ENCODE measurements at regions not wholly inside any gene's neighbourhood (a gene's known extent, or its start where the extent isn't known, plus 50 kb on each side); places are given as distances from the start of the nearest gene placed in this dataset.
"Not testable (repeated sequence)": the region's sequence is repeated elsewhere in the genome, so short reads cannot be mapped to it uniquely, and the experiment has no call there.

DNA sequence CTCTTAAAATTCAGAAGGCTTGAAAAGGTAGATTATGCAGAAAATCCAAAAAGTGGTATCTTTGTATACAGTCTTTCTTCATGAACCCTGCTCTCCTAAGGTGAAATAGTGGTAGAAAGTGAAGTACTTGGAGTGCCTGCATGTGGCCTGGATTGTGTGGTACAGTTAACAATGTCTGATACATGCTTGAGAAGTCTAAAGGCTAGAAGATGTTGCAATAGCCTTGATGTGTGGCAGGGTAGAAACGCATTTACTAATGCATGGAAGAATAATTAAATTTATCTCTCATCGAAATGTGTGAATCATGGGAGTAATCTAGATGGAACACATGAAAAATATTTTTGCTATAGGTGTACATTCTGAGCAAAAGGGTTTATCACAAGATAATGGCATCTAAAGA lies 1632.3 kb upstream of the B3GALT2 start:
- no peak for DNase-seq (ENCODE audit: low read depth in 1 of 2, low spot score in 2 of 2)
- no peaks in the 10 kb centered on the region for H3K27me3 ChIP-seq (replicated peaks)
- H3K36me3 ChIP-seq: no peaks in the 10 kb centered on the region
- H3K27ac ChIP-seq: no peak overlapping the region
- H3K9me3 ChIP-seq (replicated peaks): no peaks in the 10 kb centered on the region
- H3K4me3 ChIP-seq: no peak overlapping the region
- no peaks in the 10 kb centered on the region for H3K4me1 ChIP-seq (replicated peaks)

DNA sequence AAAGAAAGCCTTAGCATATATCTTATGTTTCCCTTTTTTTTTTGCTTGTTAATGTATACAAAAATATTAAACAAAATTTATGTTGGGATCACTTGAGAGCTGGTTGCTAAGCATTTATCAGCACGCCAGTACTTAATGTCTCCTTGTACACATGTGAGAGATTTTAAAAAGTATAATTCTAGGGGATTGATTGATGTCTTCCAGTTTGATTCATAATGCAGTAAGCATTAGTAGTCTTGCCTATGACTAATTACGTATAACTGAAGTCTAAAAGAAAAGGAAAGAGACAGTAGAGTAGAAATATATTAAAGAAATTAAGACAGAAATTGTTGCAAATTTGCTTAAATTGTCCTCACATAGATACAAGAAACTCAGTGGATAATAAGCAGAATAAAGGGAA lies 1630.4 kb upstream of the B3GALT2 start:
- no peak for DNase-seq (ENCODE audit: low read depth in 1 of 2, low spot score in 2 of 2)

DNA sequence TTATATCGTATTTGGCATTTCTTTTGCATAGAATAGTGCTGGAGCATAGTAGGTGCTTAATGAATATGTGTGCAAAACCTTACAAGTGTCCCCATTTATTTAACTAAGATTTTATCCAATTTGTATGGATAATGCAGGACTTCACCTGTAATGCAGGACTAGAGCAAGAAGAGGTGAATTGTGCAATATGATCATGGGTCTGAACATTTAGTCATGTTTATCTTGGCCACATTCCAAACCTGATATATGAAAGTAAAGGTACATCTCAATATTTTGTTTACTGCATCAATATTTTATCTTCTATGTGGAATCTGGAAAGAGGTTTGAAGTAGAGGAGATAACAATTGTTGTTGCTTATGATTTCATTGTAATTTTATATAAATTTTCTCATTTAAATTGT lies 1626.7 kb upstream of the B3GALT2 start:
- no peak overlapping the region for H3K4me3 ChIP-seq
- H3K36me3 ChIP-seq: no peaks in the 10 kb centered on the region
- peaks cover 7% of the 10 kb centered on the region; the same call in 1 of the 2 replicates for H3K9me3 ChIP-seq (replicated peaks)
- no peak overlapping the region for H3K27ac ChIP-seq
- no peak for DNase-seq (ENCODE audit: low read depth in 1 of 2, low spot score in 2 of 2)
- no peaks in the 10 kb centered on the region for H3K4me1 ChIP-seq (replicated peaks)
- H3K27me3 ChIP-seq (replicated peaks): no peaks in the 10 kb centered on the region

More for the DNA sequence above, 1630.4 kb upstream of the B3GALT2 start:
- H3K27ac ChIP-seq: no peak overlapping the region
- H3K9me3 ChIP-seq (replicated peaks): no peaks in the 10 kb centered on the region
- H3K4me3 ChIP-seq: no peak overlapping the region
- H3K27me3 ChIP-seq (replicated peaks): no peaks in the 10 kb centered on the region
- H3K4me1 ChIP-seq (replicated peaks): no peaks in the 10 kb centered on the region
- H3K36me3 ChIP-seq: no peaks in the 10 kb centered on the region

DNA sequence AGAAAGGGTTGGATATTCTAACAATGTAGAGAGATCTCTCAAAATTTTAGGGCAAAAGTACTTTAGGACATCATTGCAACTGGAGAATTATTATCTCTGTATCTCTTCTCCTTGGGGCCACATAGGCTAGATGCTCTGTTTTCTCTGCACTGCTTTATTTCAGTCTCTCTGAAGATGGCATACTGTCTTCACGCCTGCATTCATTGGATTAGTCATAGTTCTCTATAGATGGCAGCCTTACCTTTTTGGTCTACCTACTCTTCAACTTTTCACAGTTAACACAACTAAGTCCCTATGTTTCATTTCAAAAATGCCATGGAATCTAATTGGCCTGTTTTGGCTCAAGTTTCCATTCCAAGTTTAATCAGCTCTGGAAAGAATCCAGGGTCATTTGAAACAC lies 1623.3 kb upstream of the B3GALT2 start:
- peaks cover 10% of the 10 kb centered on the region; the same call in 1 of the 2 replicates for H3K9me3 ChIP-seq (replicated peaks)
- DNase-seq (ENCODE audit: low read depth in 1 of 2, low spot score in 2 of 2): no peak
- H3K27ac ChIP-seq: no peak overlapping the region

DNA sequence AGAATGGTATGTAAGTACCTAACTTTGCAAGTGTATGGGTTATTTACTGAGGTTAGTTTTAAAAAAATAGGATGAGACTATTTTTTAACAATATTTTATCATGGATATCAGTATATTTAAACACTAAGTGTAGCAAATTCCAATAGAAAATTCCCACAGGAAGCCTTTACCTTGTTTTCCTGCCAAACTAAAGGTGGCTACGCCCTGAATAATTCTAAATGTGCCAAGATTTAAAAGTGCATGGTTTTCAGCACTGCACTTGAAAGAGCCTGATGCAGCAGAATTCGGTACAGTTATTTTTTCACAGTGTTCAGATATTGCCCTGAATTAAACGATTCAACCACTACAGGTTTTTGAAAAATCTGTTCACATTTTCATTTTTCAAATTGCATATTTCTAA lies 1622.8 kb upstream of the B3GALT2 start:
- H3K9me3 ChIP-seq (replicated peaks): peaks cover 10% of the 10 kb centered on the region; the same call in 1 of the 2 replicates
- DNase-seq (ENCODE audit: low read depth in 1 of 2, low spot score in 2 of 2): no peak
- no peak overlapping the region for H3K27ac ChIP-seq
- no peaks in the 10 kb centered on the region for H3K4me1 ChIP-seq (replicated peaks)
- H3K36me3 ChIP-seq: no peaks in the 10 kb centered on the region
- H3K27me3 ChIP-seq (replicated peaks): no peaks in the 10 kb centered on the region
- no peak overlapping the region for H3K4me3 ChIP-seq

More for the DNA sequence above, 1623.3 kb upstream of the B3GALT2 start:
- Histone ChIP-seq H3K4me1 (replicated peaks) (no peaks in the 10 kb centered on the region), H3K36me3 (no peaks in the 10 kb centered on the region), H3K27me3 (replicated peaks) (no peaks in the 10 kb centered on the region), H3K4me3 (no peak overlapping the region)

DNA sequence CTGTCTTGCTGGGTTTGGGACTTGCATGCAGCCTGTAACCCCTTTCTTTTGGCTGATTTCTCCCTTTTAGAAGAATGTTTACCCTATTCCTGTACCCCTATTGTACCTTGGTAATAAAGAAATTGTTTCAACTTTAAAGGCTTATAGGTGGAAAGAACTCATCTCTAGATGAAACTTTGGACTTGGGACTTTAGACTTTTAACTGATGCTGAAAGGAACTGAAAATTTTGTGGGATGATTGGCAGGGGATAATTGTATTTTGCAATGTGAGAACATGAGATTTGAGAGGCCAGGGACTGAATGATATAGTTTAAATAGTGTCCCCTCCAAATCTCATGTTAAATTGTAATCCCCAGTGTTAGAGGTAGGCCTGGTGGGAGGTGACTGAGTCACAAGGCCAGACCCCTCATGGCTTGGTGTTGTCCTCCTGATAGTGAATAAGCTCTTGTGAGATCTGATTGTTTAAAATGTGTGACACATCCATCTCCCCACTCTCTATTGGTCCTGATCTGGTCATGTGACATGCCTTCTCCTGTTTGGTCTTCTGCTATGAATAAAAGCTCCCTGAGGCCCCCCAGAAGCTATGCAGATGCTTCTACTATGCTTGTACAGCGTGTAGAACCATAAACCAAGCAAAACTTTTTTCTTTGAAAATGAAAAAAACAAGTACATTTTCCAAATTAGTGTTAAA lies 1621.3 kb upstream of the B3GALT2 start:
- Histone ChIP-seq H3K36me3 (no peaks in the 10 kb centered on the region), H3K9me3 (replicated peaks) (peaks cover 10% of the 10 kb centered on the region; the same call in 1 of the 2 replicates), H3K27ac (no peak overlapping the region), H3K27me3 (replicated peaks) (no peaks in the 10 kb centered on the region), H3K4me3 (no peak overlapping the region), H3K4me1 (replicated peaks) (no peaks in the 10 kb centered on the region)
- DNase-seq (ENCODE audit: low read depth in 1 of 2, low spot score in 2 of 2): no peak

DNA sequence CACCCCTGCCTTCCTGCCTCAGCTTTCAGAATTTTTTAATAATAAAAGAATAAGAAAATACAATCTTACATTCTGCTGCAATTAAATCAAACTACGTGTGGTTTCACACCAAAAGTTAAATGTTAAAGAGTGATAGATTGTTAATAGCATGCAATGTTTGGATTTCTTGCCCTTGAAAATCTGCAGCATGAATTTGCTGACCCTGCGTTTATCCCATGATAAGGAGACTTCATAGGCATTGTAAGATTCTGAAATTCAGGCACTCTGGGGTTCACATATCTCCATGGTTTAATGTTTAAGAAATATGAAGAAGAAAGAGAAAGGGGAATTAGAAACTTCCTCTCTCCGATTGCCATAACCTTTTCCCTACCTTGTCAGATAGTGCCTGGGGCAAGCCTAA lies 1616.2 kb upstream of the B3GALT2 start:
- H3K4me3 ChIP-seq: no peak overlapping the region
- H3K27me3 ChIP-seq (replicated peaks): no peaks in the 10 kb centered on the region
- H3K4me1 ChIP-seq (replicated peaks): no peaks in the 10 kb centered on the region
- no peak overlapping the region for H3K27ac ChIP-seq
- no peaks in the 10 kb centered on the region for H3K9me3 ChIP-seq (replicated peaks)
- no peaks in the 10 kb centered on the region for H3K36me3 ChIP-seq
- no peak for DNase-seq (ENCODE audit: low read depth in 1 of 2, low spot score in 2 of 2)

DNA sequence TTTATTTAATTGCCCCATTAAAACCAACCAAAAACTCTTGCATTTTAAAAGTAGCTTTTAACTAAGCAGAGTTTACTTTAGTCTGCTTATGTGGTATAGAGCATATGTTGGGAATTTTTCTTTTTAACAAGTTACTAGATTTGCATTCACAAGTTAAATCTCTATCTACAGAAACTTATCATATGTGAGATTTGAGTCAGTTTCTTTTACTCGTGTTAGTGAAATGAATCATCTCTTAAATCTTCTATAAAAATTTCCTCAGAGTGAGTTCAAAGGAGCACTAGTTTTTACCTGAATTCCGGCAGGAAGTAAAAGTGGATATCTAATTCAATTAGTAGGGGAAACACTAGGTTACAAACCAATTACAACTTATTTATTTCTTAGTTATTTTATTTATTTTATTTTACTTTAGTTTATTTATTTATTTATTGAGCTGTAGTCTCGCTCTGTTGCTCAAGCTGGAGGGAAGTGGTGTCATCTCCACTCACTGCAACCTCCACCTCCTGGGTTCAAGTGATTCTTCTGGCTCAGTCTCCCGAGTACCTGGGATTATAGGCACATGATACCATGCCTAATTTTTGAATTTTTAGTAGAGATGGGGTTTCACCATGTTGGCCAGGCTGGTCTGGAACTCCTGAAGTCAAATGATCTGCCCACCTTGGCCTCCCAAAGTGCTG lies 1609.6 kb upstream of the B3GALT2 start:
- no peak for DNase-seq (ENCODE audit: low read depth in 1 of 2, low spot score in 2 of 2)
- H3K36me3 ChIP-seq: no peaks in the 10 kb centered on the region
- no peaks in the 10 kb centered on the region for H3K27me3 ChIP-seq (replicated peaks)

DNA sequence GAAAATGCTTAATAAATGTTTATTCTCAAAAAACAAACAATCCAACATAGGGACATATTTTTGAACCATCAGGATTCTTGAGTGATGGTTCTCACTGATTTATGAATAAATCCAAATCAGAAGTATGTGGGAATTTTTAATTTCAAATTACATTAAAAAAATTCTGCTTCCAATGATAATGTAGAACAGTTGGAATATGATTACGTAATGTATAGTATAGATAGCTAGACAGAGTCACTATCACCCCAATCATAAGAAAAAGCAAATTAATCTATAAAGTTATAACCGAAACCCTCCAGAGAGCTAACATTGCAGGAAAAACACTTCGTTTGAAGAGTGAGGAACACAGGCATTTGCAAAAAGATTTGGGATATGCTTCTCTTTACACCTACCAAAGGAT lies 1600.6 kb upstream of the B3GALT2 start:
- H3K9me3 ChIP-seq (replicated peaks): peaks cover 5% of the 10 kb centered on the region; the same call in 1 of the 2 replicates
- DNase-seq (ENCODE audit: low read depth in 1 of 2, low spot score in 2 of 2): no peak
- H3K4me1 ChIP-seq (replicated peaks): no peaks in the 10 kb centered on the region
- H3K27me3 ChIP-seq (replicated peaks): no peaks in the 10 kb centered on the region
- no peaks in the 10 kb centered on the region for H3K36me3 ChIP-seq
- no peak overlapping the region for H3K27ac ChIP-seq
- no peak overlapping the region for H3K4me3 ChIP-seq

More for the DNA sequence above, 1609.6 kb upstream of the B3GALT2 start:
- Histone ChIP-seq H3K27ac (no peak overlapping the region), H3K4me3 (no peak overlapping the region), H3K4me1 (replicated peaks) (no peaks in the 10 kb centered on the region), H3K9me3 (replicated peaks) (peaks cover 7% of the 10 kb centered on the region; the same call in 1 of the 2 replicates)

DNA sequence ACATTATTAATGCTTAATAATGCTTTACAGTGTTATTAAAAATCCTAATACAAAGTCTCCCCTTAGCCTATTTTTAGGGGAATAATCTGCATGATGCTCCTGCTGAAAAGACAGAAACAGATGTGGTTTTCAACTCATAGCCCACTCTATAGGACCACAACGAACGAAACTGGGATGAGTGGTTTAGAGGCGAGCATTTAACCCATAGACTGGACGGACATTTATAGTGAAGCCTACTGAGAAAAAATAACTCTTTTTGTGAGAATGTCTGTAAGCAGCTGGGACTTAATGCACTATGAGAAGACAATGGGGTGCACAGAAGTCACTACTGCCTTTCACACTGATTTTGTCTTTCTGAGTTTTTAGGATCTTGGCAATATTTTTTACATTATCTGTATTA lies 1599.6 kb upstream of the B3GALT2 start:
- Histone ChIP-seq H3K36me3 (no peaks in the 10 kb centered on the region), H3K9me3 (replicated peaks) (peaks cover 5% of the 10 kb centered on the region; the same call in 1 of the 2 replicates), H3K27ac (no peak overlapping the region), H3K4me3 (no peak overlapping the region), H3K4me1 (replicated peaks) (no peaks in the 10 kb centered on the region), H3K27me3 (replicated peaks) (no peaks in the 10 kb centered on the region)
- DNase-seq (ENCODE audit: low read depth in 1 of 2, low spot score in 2 of 2): no peak

DNA sequence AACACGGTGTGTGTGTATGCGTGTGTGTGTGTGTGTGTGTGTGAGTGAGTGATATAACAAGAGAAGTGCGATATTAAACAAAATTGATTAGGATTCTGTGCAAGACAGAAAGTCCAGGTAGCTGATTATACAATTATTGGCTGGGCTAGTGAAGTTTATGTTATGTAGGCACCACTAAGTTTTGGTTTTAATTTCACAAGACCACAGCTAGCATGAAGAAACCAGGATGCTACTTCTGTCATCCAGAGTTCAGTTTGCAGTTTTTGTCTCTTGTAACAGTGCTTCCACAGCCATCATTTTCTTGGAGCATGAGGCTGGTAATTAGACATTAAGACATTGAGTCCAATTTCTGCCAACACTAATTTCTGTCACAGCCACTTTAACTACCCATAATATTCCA lies 1590.2 kb upstream of the B3GALT2 start:
- H3K9me3 ChIP-seq (replicated peaks): peaks cover 6% of the 10 kb centered on the region; the same call in 1 of the 2 replicates
- no peak for DNase-seq (ENCODE audit: low read depth in 1 of 2, low spot score in 2 of 2)
- H3K27ac ChIP-seq: no peak overlapping the region
- no peaks in the 10 kb centered on the region for H3K27me3 ChIP-seq (replicated peaks)
- H3K4me1 ChIP-seq (replicated peaks): no peaks in the 10 kb centered on the region
- no peaks in the 10 kb centered on the region for H3K36me3 ChIP-seq
- no peak overlapping the region for H3K4me3 ChIP-seq

DNA sequence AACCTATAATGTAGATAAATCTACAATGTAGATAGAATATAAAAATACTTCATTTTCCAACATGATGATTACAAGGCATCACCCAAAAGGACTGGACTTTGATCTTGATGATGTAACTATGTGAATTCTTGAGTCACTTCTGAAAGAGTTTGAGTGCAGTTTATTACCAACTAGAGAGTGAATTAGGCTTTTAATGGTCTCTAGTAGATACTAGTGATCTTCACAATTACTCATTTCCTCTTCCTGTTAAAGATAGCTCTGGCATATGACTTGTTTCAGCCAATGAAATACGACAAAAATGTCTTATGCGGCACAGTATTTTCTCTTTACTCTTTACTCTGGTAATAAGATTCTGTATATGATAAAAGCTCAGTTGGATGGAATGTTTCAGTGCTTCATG lies 1588.1 kb upstream of the B3GALT2 start:
- no peak overlapping the region for H3K27ac ChIP-seq
- H3K4me1 ChIP-seq (replicated peaks): no peaks in the 10 kb centered on the region
- H3K4me3 ChIP-seq: no peak overlapping the region
- H3K9me3 ChIP-seq (replicated peaks): peaks cover 6% of the 10 kb centered on the region; the same call in 1 of the 2 replicates
- H3K27me3 ChIP-seq (replicated peaks): no peaks in the 10 kb centered on the region
- no peak for DNase-seq (ENCODE audit: low read depth in 1 of 2, low spot score in 2 of 2)
- no peaks in the 10 kb centered on the region for H3K36me3 ChIP-seq

DNA sequence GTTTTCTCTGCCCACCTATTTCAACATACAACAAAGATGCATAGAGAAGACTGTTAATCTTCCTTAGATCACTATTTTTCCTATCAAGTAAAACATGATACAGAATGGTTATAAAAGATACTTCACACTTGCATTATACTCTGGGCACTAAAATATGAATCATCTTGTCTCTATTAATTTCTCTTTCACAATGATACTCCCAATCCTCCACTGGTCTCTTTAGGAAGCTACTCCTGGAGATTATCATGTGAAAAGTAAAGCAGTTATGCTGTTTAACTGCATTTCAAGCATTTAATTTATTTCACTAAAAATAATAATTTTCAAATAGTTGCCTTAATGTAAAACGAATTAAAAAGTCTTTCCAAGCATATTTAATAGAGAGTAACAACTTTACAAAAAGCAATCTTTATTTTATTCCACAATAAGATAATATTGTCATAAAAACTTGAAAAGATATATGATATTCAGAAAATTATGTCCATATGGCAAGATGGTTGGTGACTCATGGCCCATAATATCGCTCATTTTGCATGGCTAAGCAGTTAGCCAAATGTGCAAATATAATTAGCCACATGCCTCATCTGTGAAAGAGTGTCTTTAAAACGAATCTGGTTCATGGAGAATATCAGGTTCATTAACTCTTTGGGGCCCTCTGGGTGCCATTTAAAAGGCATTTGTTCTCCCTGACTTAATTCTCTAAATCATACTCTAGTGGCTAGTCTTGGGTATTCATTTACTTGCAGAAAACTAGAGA lies 1569.0 kb upstream of the B3GALT2 start:
- Histone ChIP-seq H3K9me3 (replicated peaks) (no peaks in the 10 kb centered on the region), H3K27me3 (replicated peaks) (no peaks in the 10 kb centered on the region), H3K4me3 (no peak overlapping the region), H3K27ac (no peak overlapping the region), H3K36me3 (no peaks in the 10 kb centered on the region), H3K4me1 (replicated peaks) (no peaks in the 10 kb centered on the region)
- no peak for DNase-seq (ENCODE audit: low read depth in 1 of 2, low spot score in 2 of 2)

DNA sequence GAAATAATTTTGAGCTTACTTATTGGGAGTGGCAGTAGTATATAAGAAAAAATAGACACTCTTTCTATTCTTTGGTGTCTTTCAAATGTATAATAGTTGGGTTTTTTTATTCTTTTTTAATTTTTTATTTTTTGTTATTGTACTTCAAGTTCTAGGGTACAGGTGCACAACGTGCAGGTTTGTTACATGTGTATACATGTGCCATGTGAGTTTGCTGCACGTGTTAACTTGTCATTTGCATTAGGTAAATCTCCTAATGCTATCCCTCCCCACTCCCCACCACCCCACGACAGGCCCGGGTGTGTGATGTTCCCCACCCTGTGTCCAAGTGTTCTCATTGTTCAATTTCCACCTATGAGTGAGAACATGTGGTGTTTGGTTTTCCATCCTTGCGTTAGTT lies 1552.4 kb upstream of the B3GALT2 start:
- H3K9me3 ChIP-seq (replicated peaks); H3K27ac ChIP-seq; H3K27me3 ChIP-seq (replicated peaks); H3K4me1 ChIP-seq (replicated peaks); H3K36me3 ChIP-seq; H3K4me3 ChIP-seq; DNase-seq (ENCODE audit: low read depth in 1 of 2, low spot score in 2 of 2): not testable (repeated sequence)

Measured in SJSA1 (cell line).